Heart right ventricle (tissue), 16 donors: ENCODE measurements at regions not wholly inside any gene's neighbourhood (a gene's known extent, or its start where the extent isn't known, plus 50 kb on each side); places are given as distances from the start of the nearest gene placed in this dataset.

Source experiments
- ATAC-seq, 8 donors: fragments of 200-7000 bp; cut with Tn5 transposase; one replicate each; pipeline ENCODE4 v1.9.1; 2020; ENCODE audit warnings: mild to moderate bottlenecking in 8 of 8, moderate library complexity in 8 of 8, moderate number of reproducible peaks in 1 of 8
- DNase-seq, 2 donors: peaks; one replicate each; pipeline ENCODE4 v3.0.0-alpha.2; 2020
- H3K27ac ChIP-seq, 10 donors: fragments of 200-600 bp; sonication (generic) in 2 of 10; one replicate each; pipeline versions ENCODE4 v1.5.0 to v1.8.0; 2020 to 2022; ENCODE audit warnings: mild to moderate bottlenecking in 3 of 10
- H3K27me3 ChIP-seq, 7 donors: fragments of 200-600 bp; one replicate each; pipeline ENCODE4 v1.8.0; 2021 to 2022; ENCODE audit warnings: mild to moderate bottlenecking in 2 of 7
- H3K36me3 ChIP-seq, 9 donors: fragments of 200-600 bp; sonication (generic) in 1 of 9; one replicate each; pipeline versions ENCODE4 v1.5.0 to v1.8.0; 2020 to 2022; ENCODE audit warnings: mild to moderate bottlenecking in 2 of 9
- H3K4me1 ChIP-seq, 9 donors: fragments of 200-600 bp; sonication (generic) in 1 of 9; one replicate each; pipeline versions ENCODE4 v1.5.0 to v1.8.0; 2020 to 2022; ENCODE audit warnings: mild to moderate bottlenecking in 4 of 9
- H3K4me3 ChIP-seq, 10 donors: fragments of 200-600 bp; sonication (generic) in 2 of 10; one replicate each; pipeline versions ENCODE4 v1.5.0 to v1.8.0; 2020 to 2022; ENCODE audit warnings: mild to moderate bottlenecking in 7 of 10, moderate library complexity in 2 of 10
- H3K9me3 ChIP-seq, 11 donors: fragments of 200-600 bp in 10 of 11; sonication (generic) in 2 of 11; one replicate each; pipeline versions ENCODE4 v1.5.0 to v1.8.0; 2013 to 2022; ENCODE audit warnings: mild to moderate bottlenecking in 2 of 11, control low read depth in 1 of 11, moderate library complexity in 1 of 11
- CTCF ChIP-seq, 9 donors: fragments of 200-600 bp; sonication (generic) in 2 of 9; IDR thresholded peaks; one replicate each; pipeline versions ENCODE4 v1.5.0 to v1.8.0; 2021 to 2022; ENCODE audit warnings: antibody characterized with exemption in 9 of 9, mild to moderate bottlenecking in 5 of 9, moderate library complexity in 1 of 9
- WGBS, 2 donors: extraction: QIAGEN DNeasy Blood & Tissue Kit; methylation state at CpG; one replicate each; pipeline ENCODE4 v1.1.7; 2013; ENCODE audit warnings: inconsistent platforms in 1 of 2; 5-methylcytosine and 5-hydroxymethylcytosine counted together
- intact Hi-C, 10 donors: fragments of 100-400 bp; cut with DNase I; formaldehyde crosslinking; loops; one replicate each; pipeline versions ENCODE4 v1.11.1 to v1.14.2; 2022
- donor health status: Arrhythmogenic right ventricular cardiomyopathy.
- donor health status: ischemic (EF 13 %, LVEDD 7.1; RV severe dilation, severe dysfunction).
- donor health status: healthy with polysubstance abuse.
- donor health status: DM: no; HTN: yes; CAD: no.
- donor health status: DM: no; HTN: no; CAD: no.
- donor health status: ischemic (EF 25% LVEDD 6.9; RV normal size, moderate dysfunction).
- donor health status: ischemic (EF 25% LVEDD 5.7; RV mildly dilated, moderate dysfunction).
- donor health status: healthy.
- donor health status: DM: yes; HTN: yes; CAD: no.
- donor health status: Ischemic cardiomyopathy.
- donor health status: ischemic (EF 35%, LVEDD 5.7; RV mildly dilated, moderate dysfunction).
- donor health status: nonischemic (EF 11% LVEDD 7.7; RV severe dilation, severe dysfunction).
- donor health status: DM: yes; HTN: yes; CAD: no.
- donor health status: PGD.
- donor health status: ischemic (EF 29% LVEDD 5.4; RV normal size, mild dysfunction).
- donor health status: nonischemic (EF 23%, LVEDD 6.1; RV moderate dilation, normal function).

DNA sequence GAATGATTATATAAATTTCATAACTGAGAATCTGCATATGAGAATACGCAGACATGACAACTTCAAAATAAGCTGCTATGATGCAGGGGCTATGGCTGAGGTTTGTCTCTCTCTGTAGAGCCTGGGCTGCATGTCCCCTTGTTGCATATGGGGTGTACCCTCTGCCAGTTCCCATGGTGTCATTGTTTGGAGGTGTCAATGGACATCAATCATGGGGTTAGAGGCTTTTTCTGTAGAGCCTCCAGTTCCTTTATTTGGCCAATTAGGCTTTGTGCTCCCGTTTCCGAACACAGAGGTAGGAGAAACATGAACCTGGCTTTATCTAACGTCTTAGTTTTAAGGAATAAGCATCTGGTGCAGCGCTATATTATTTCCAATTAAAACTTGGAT, 77.3 kb upstream of the RARB start:
- H3K4me3 ChIP-seq, result no peak overlapping the region
- H3K4me1 ChIP-seq, result peaks cover 0 to 11% (median 0%) of the 10 kb centered on the region in 9 donors
- 94 to 97% methylated on average over 5 of the region's 5 CpGs for WGBS, 2 donors
- H3K27me3 ChIP-seq, result no peaks in the 10 kb centered on the region
- no peaks in the 10 kb centered on the region for H3K9me3 ChIP-seq
- ATAC-seq (no peak), DNase-seq (no peak)
- no peaks in the 10 kb centered on the region for H3K36me3 ChIP-seq
- H3K27ac ChIP-seq, result no peak overlapping the region
- no peak for TF ChIP-seq CTCF (IDR thresholded peaks at IDR 0.05)
- intact Hi-C loops, result no loop called here

DNA sequence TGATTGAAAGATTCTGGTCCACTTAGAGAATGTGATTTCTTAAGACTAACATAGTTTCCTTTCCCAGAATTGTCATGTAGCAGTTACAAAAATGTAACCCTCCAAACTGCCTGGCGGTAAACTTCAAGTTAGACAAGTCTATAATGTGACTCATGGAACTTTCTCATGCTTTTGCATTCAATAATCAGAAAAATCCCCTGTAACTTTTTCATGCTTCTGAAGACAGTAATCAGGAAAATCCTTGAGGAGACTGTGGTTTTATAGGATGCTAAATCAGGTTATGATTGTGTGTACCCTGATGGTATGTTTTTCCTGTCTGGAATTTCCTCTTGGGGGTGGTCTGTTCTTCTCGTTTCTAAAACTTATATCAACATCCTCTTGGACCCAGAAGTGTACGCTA, 74.0 kb upstream of the RARB start:
- WGBS, 2 donors, result 60 to 73% methylated on average over 3 of the region's 3 CpGs
- H3K27me3 ChIP-seq, result no peaks in the 10 kb centered on the region
- H3K4me3 ChIP-seq, result no peak overlapping the region
- no peak overlapping the region for H3K27ac ChIP-seq
- peaks cover 0 to 8% (median 0%) of the 10 kb centered on the region in 9 donors for H3K4me1 ChIP-seq
- intact Hi-C loops, result no loop called here
- no peak for ATAC-seq
- DNase-seq, result no peak
- peaks cover 0 to 19% (median 0%) of the 10 kb centered on the region in 11 donors for H3K9me3 ChIP-seq
- no peaks in the 10 kb centered on the region for H3K36me3 ChIP-seq
- no peak for TF ChIP-seq CTCF (IDR thresholded peaks at IDR 0.05)

GRCh38 chr3:25355034-25355885, 72.8 kb upstream of the RARB start:
- ATAC-seq, result no peak
- WGBS, 2 donors, result 32 to 54% methylated on average over 4 of the region's 4 CpGs
- Histone ChIP-seq H3K4me1 (peaks cover 0 to 5% (median 0%) of the 10 kb centered on the region in 9 donors), H3K27me3 (no peaks in the 10 kb centered on the region), H3K36me3 (no peaks in the 10 kb centered on the region), H3K4me3 (peak overlapping the region in 2 of 10 donors; percentile 1 to 24), H3K9me3 (peaks cover 0 to 19% (median 0%) of the 10 kb centered on the region in 11 donors), H3K27ac (no peak overlapping the region)
- intact Hi-C loops, result no loop called here
- TF ChIP-seq CTCF (IDR thresholded peaks at IDR 0.05), result no peak
- DNase-seq, result no peak

DNA sequence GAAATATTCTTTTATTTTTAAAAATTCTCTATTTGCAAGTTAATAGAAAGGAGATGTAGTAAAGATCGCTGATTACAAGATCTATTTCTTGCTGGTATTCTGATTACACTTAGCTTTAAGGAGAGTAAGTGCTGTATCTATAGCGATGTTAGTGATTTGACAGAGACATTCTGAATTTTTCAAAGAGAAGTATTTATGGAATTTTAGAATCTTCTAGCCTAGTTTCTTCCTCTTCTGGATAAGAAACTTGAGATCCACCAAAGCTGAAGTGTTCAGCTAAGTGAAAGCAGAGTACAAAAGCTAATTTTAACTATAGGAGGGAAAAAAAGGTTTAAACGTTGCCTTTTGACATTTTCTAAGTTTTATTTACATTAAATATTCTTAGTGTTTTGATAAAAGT, 72.1 kb upstream of the RARB start:
- TF ChIP-seq CTCF (IDR thresholded peaks at IDR 0.05), result no peak
- H3K9me3 ChIP-seq, result peaks cover 0 to 19% (median 0%) of the 10 kb centered on the region in 11 donors
- ATAC-seq, result no peak
- H3K36me3 ChIP-seq, result no peaks in the 10 kb centered on the region
- peaks cover 0 to 5% (median 0%) of the 10 kb centered on the region in 9 donors for H3K4me1 ChIP-seq
- no peaks in the 10 kb centered on the region for H3K27me3 ChIP-seq
- H3K4me3 ChIP-seq, result peak overlapping the region in 2 of 10 donors; percentile 1 to 24
- WGBS, 2 donors, result 50 to 54% methylated on average over 3 of the region's 3 CpGs
- intact Hi-C loops, result no loop called here
- no peak overlapping the region for H3K27ac ChIP-seq
- no peak for DNase-seq
